ENCODE measurements at regions not wholly inside any gene's neighbourhood (a gene's known extent, or its start where the extent isn't known, plus 50 kb on each side); places are given as distances from the start of the nearest gene placed in this dataset.

GRCh38 chr14:27228053-27228452, 630.2 kb upstream of the NOVA1 start:
- no peak for TF ChIP-seq CTCF (IDR thresholded peaks at IDR 0.05)
- no peak for TF ChIP-seq POLR2A (IDR thresholded peaks at IDR 0.05)

Measured in thyroid gland (tissue), 4 donors.